Cardiac fibroblast (primary cell): ENCODE measurements at regions not wholly inside any gene's neighbourhood (a gene's known extent, or its start where the extent isn't known, plus 50 kb on each side); places are given as distances from the start of the nearest gene placed in this dataset.

Experiments used
- DNase-seq, 2 donors: peaks; one replicate each; pipeline versions ENCODE4 v3.0.0 to v3.0.0-alpha.2; 2010; ENCODE audit warnings: low read depth in 2 of 2
- H3K4me3 ChIP-seq, 2 donors: replicated peaks in 1 of 2; 1 replicate in 1 of 2; 2 replicates in 1 of 2; pipeline ENCODE4 v1.5.1; 2011; ENCODE audit warnings: low read depth in 2 of 2, low read length in 2 of 2, mild to moderate bottlenecking in 2 of 2, moderate library complexity in 1 of 2
- CTCF ChIP-seq: IDR thresholded peaks from one replicate; pipeline ENCODE4 v1.5.1; 2011; ENCODE audit warnings: low read depth, mild to moderate bottlenecking, low read length, inconsistent platforms

DNA sequence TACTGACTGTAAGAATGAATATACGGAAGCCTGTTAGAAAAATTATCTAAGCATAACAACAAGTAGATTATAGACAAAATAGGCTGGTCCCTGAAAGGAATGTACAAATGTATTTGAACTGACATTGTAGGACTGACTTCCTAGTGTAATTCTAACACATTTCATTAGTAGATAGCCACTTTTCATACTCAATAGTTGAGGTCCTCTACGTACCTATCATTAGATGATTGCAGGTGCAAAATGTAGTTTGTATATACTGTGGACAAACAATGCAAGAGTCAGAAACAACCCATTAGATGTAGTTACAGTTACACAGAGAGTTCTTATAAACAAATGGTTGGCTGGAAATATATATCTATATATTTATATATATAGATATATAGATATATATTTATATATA, 402.3 kb upstream of the SLITRK6 start:
- no peak for DNase-seq
- H3K4me3 ChIP-seq: no peak overlapping the region
- no peak for TF ChIP-seq CTCF

- no peak for TF ChIP-seq CTCF
- no peak for DNase-seq
Observed at GRCh38 chr13:86193281-86193680, 394.1 kb upstream of the SLITRK6 start.

GRCh38 chr13:86188170-86188569, 389.0 kb upstream of the SLITRK6 start:
- no peak overlapping the region for H3K4me3 ChIP-seq
- no peak for DNase-seq
- no peak for TF ChIP-seq CTCF

More at GRCh38 chr13:86193281-86193680, 394.1 kb upstream of the SLITRK6 start:
- no peak overlapping the region for H3K4me3 ChIP-seq

DNA sequence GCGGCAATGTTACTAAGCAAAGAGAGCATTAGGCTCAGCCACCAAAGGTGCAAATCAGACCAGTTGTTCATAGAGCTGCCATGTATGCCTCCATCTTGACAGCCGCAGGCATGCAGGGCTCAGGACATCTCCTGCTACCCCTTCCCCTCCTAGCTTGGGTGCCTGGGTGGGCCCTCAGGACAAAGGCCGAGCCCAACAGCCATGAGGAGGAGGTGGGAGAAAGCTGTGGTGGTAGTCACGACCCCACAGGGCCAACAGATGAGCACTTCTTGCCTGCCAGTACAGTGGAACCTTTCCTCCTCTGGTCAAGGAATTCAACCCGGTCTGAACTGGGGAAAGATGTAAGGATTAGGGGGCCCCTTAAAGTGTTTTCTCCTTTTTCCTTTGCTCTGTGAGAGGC, 386.4 kb upstream of the SLITRK6 start:
- H3K4me3 ChIP-seq: no peak overlapping the region
- TF ChIP-seq CTCF: no peak
- no peak for DNase-seq

DNA sequence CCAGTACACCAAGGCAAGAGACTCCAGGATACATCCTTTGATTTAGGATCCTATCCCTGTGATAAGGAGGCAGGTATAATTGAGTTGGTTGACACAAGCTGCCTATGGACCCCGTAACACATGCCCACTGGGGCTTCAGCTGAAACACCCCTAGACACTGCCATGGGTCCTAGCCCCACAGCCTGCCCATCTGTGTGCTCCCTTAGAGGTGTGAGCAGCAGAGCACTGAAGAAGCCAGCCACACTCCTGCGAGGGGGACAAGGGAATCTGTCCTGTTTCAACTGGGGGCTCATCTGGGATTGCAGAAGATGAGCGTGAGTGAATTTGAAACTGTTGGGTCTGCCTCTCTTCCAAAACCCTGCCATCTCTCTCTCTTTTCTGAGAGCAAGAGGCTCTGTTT, 385.9 kb upstream of the SLITRK6 start:
- no peak for DNase-seq
- H3K4me3 ChIP-seq: no peak overlapping the region
- TF ChIP-seq CTCF: no peak

- DNase-seq: no peak
- no peak for TF ChIP-seq CTCF
- H3K4me3 ChIP-seq: no peak overlapping the region
Observed at GRCh38 chr13:86174622-86175021, 375.4 kb upstream of the SLITRK6 start.

GRCh38 chr13:86172961-86173360, 373.7 kb upstream of the SLITRK6 start:
- no peak overlapping the region for H3K4me3 ChIP-seq
- DNase-seq: no peak
- no peak for TF ChIP-seq CTCF
